ENCODE measurements at regions not wholly inside any gene's neighbourhood (a gene's known extent, or its start where the extent isn't known, plus 50 kb on each side); places are given as distances from the start of the nearest gene placed in this dataset.

- intact Hi-C loops (cut with DNase I): loop anchor here (10.0 kb wide), 1 partner anchor 564 kb away; no protein-coding TSS in a partner anchor
- DNase-seq (ENCODE audit: low spot score): no peak
Observed at GRCh38 chr10:111750165-111750849, 433.3 kb downstream of the GPAM start.

GRCh38 chr10:111756217-111757061 is 427.1 kb downstream of the GPAM start:
- no peak for DNase-seq (ENCODE audit: low spot score)
- intact Hi-C loops (cut with DNase I): loop anchor here (10.0 kb wide), 1 partner anchor 558 kb away; no protein-coding TSS in a partner anchor

GRCh38 chr10:111758593-111758992 is 425.0 kb downstream of the GPAM start:
- DNase-seq (ENCODE audit: low spot score): no peak
- intact Hi-C loops (cut with DNase I): loop anchor here (10.0 kb wide), 1 partner anchor 556 kb away; no protein-coding TSS in a partner anchor

GRCh38 chr10:111762114-111762513 is 421.5 kb downstream of the GPAM start:
- intact Hi-C loops (cut with DNase I): no loop called here
- DNase-seq (ENCODE audit: low spot score): no peak

- intact Hi-C loops (cut with DNase I): no loop called here
- no peak for DNase-seq (ENCODE audit: low spot score)
Observed at GRCh38 chr10:111765216-111765615, 418.3 kb downstream of the GPAM start.

GRCh38 chr10:111766464-111766863 is 417.1 kb downstream of the GPAM start:
- intact Hi-C loops (cut with DNase I): no loop called here

GRCh38 chr10:111767661-111768060 is 415.9 kb downstream of the GPAM start:
- intact Hi-C loops (cut with DNase I): no loop called here
- no peak for DNase-seq (ENCODE audit: low spot score)

More at GRCh38 chr10:111766464-111766863, 417.1 kb downstream of the GPAM start:
- DNase-seq (ENCODE audit: low spot score): no peak

- intact Hi-C loops (cut with DNase I): no loop called here
- DNase-seq (ENCODE audit: low spot score): no peak
Observed at GRCh38 chr10:111773950-111774349, 409.6 kb downstream of the GPAM start.

GRCh38 chr10:111774486-111774885 is 409.1 kb downstream of the GPAM start:
- intact Hi-C loops (cut with DNase I): no loop called here

GRCh38 chr10:111784436-111784835 is 399.1 kb downstream of the GPAM start:
- intact Hi-C loops (cut with DNase I): no loop called here
- DNase-seq (ENCODE audit: low spot score): no peak

More at GRCh38 chr10:111774486-111774885, 409.1 kb downstream of the GPAM start:
- DNase-seq (ENCODE audit: low spot score): no peak

GRCh38 chr10:111784946-111785465 is 398.6 kb downstream of the GPAM start:
- intact Hi-C loops (cut with DNase I): no loop called here
- no peak for DNase-seq (ENCODE audit: low spot score)

- intact Hi-C loops (cut with DNase I): no loop called here
- no peak for DNase-seq (ENCODE audit: low spot score)
Observed at GRCh38 chr10:111785921-111786320, 397.6 kb downstream of the GPAM start.

- no peak for DNase-seq (ENCODE audit: low spot score)
- intact Hi-C loops (cut with DNase I): no loop called here
Observed at GRCh38 chr10:111789821-111790220, 393.7 kb downstream of the GPAM start.

GRCh38 chr10:111801841-111802240 is 381.7 kb downstream of the GPAM start:
- intact Hi-C loops (cut with DNase I): no loop called here
- no peak for DNase-seq (ENCODE audit: low spot score)

- no peak for DNase-seq (ENCODE audit: low spot score)
- intact Hi-C loops (cut with DNase I): no loop called here
Observed at GRCh38 chr10:111804781-111805180, 378.8 kb downstream of the GPAM start.

- no peak for DNase-seq (ENCODE audit: low spot score)
Observed at GRCh38 chr10:111811517-111811916, 372.0 kb downstream of the GPAM start.

GRCh38 chr10:111820471-111820870 is 363.1 kb downstream of the GPAM start:
- intact Hi-C loops (cut with DNase I): no loop called here
- DNase-seq (ENCODE audit: low spot score): no peak

More at GRCh38 chr10:111811517-111811916, 372.0 kb downstream of the GPAM start:
- intact Hi-C loops (cut with DNase I): no loop called here

GRCh38 chr10:111821871-111822270 is 361.7 kb downstream of the GPAM start:
- no peak for DNase-seq (ENCODE audit: low spot score)
- intact Hi-C loops (cut with DNase I): no loop called here

GRCh38 chr10:111822661-111823060 is 360.9 kb downstream of the GPAM start:
- DNase-seq (ENCODE audit: low spot score): no peak
- intact Hi-C loops (cut with DNase I): no loop called here

GRCh38 chr10:111824128-111824527 is 359.4 kb downstream of the GPAM start:
- no peak for DNase-seq (ENCODE audit: low spot score)
- intact Hi-C loops (cut with DNase I): no loop called here
